AG04449 (cell line): ENCODE measurements at regions not wholly inside any gene's neighbourhood (a gene's known extent, or its start where the extent isn't known, plus 50 kb on each side); places are given as distances from the start of the nearest gene placed in this dataset.

ENCODE experiments used
- CTCF ChIA-PET: fragments of 350-600 bp; formaldehyde crosslinking; extraction: SDS; loops from one replicate; lab custom pipeline; 2021; ENCODE audit warnings: antibody characterized with exemption; lab: Yijun Ruan, JAX
- POLR2A ChIA-PET: fragments of 400-600, 350-600 bp; formaldehyde crosslinking; extraction: SDS; loops from one replicate; lab custom pipeline; 2020; ENCODE audit warnings: antibody characterized with exemption, inconsistent platforms; lab: Yijun Ruan, JAX
- DNase-seq: peaks from one replicate; pipeline ENCODE4 v3.0.0-alpha.2; 2010; ENCODE audit warnings: low read depth, low spot score
- H3K4me3 ChIP-seq: 2 replicates; pipeline ENCODE4 v1.5.1; 2011; ENCODE audit warnings: low read depth, mild to moderate bottlenecking, control low read depth, low read length
- TF ChIP-seq, protein P1 (sequence below): IDR thresholded peaks from one replicate; pipeline ENCODE4 v1.5.1; 2011; ENCODE audit warnings: mild to moderate bottlenecking, moderate library complexity, low read length, control low read depth, inconsistent platforms; ENCODE audit not compliant: insufficient read depth; ENCODE audit errors: missing control alignments

DNA sequence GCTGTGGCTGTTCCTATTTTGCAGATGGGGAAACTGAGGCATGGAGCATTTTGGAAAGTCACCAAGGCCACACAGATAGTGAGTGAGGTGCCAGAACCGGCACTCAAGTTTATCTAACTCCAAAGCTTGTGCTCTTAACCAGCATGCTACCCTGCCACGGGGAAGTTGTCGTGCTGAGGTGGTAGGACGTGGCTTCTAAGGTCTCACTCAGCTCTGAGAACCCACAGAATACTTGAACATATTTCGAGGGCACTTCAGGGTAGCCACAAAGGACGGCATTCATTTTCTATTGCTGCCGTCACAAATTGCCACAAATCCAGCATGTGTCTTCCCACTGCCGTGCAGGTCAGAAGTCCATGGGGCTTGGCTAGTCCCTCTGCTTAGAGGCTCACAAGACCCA, 116.7 kb downstream of the OLFM1 start:
- TF ChIP-seq, protein P1, sequence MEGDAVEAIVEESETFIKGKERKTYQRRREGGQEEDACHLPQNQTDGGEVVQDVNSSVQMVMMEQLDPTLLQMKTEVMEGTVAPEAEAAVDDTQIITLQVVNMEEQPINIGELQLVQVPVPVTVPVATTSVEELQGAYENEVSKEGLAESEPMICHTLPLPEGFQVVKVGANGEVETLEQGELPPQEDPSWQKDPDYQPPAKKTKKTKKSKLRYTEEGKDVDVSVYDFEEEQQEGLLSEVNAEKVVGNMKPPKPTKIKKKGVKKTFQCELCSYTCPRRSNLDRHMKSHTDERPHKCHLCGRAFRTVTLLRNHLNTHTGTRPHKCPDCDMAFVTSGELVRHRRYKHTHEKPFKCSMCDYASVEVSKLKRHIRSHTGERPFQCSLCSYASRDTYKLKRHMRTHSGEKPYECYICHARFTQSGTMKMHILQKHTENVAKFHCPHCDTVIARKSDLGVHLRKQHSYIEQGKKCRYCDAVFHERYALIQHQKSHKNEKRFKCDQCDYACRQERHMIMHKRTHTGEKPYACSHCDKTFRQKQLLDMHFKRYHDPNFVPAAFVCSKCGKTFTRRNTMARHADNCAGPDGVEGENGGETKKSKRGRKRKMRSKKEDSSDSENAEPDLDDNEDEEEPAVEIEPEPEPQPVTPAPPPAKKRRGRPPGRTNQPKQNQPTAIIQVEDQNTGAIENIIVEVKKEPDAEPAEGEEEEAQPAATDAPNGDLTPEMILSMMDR, result no peak
- ChIA-PET POLR2A (no interaction called here), CTCF (no interaction called here)
- H3K4me3 ChIP-seq, result no peak overlapping the region
- DNase-seq, result no peak

DNA sequence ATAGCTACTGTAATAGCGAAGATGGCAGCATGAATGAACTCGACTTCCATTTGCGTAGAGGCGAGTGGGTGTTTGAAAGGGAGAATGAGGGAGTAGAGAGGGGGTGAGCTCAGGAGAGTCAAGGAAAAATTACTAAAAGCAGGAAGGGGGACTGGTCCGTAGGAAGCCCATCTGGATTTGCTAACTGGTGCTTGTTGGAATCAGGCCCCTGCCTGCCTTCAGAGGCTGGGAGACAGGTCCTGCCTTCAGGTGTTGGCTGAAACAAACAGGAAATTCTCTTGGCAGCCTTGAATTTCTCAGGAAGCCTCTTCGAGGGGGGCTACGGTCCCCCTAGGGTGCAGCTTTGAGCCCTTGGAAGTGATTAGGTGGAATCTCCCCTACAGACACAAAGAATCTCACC, 121.7 kb downstream of the OLFM1 start:
- no peak for DNase-seq
- POLR2A ChIA-PET, result no interaction called here
- CTCF ChIA-PET, result no interaction called here
- TF ChIP-seq, protein P1, result no peak
- no peak overlapping the region for H3K4me3 ChIP-seq

DNA sequence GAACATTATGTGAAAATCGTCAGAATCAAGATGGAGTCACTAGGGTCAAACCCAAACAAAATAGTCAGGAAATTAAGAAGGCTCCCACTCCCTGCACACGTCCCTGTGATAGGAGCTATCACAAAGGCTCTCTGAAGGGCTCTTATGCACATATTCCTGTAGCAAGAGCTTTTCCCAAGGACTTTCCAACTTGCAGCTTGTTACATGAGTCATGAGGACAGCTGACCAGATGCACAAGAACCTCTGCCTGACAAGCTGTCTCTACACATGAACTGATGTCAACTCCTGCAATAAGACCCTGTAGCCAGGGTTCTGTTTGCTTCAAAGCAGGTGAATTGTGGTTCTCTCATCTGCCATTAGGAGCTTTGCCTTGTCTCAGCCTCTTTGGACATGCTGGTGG, 122.4 kb downstream of the OLFM1 start:
- TF ChIP-seq, protein P1, result no peak
- H3K4me3 ChIP-seq, result no peak overlapping the region
- POLR2A ChIA-PET, result no interaction called here
- DNase-seq, result no peak
- CTCF ChIA-PET, result no interaction called here

DNA sequence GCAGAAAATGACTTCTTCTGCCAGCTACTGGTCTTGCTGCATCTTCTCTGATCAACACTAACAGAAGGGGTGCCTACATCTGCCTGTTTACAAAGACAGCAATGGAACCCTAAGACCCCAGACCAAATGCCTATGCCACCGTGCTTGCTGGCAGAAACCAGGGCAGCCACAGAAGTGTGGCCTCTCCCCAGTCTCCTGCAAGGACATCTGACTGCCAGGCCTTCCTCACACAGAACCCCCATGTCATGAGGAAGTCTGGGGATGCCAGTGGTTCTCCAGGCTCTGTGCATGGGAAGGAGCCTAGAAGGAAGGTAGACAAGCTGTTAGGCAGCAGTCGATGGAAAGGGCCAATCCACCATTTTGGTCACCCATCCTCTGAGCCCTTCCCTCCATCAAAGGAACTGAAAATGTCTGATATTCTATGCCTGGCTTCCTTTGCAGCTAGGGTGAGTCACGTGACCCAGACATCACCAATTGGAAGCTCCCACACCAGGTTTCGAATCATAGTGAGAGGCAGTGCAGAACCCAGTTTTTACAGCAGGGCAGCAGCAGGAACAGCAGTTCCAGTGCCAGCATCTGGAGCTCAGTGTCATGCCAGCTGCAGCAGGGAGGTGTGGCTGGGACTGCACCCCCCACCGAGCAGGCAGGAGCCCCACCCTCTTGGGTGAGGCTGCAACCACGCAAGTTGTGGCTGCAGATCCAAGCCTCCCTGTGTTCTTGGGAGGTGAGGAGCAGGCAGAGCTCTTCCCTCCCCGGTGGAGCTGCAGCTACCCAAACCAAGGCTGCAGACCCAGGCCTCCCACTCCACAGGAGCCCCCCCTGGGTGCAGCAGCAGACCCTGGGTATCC, 123.4 kb downstream of the OLFM1 start:
- TF ChIP-seq, protein P1, result no peak
- CTCF ChIA-PET, result no interaction called here
- no peak for DNase-seq
- H3K4me3 ChIP-seq, result no peak overlapping the region
- POLR2A ChIA-PET, result no interaction called here

DNA sequence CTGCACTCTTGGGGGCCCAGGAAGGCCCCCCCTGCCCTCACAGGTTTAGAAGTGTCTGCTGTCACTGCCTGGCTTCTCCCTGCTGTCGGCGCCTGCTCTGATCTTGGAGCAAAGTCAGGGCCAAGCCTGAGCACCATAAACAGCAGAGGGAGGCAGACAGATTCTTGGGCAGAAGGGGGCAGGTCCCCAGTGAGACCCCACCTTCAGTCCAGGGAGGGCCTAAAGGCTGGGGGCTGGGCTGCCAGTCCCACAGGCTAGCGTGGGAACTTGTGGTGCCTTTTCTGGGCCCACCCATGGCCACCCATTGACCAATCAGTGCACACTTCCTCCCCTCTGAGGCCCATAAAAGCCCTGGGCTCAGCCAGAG, 124.0 kb downstream of the OLFM1 start:
- POLR2A ChIA-PET, result no interaction called here
- DNase-seq, result no peak
- CTCF ChIA-PET, result no interaction called here
- no peak overlapping the region for H3K4me3 ChIP-seq
- TF ChIP-seq, protein P1, result no peak

DNA sequence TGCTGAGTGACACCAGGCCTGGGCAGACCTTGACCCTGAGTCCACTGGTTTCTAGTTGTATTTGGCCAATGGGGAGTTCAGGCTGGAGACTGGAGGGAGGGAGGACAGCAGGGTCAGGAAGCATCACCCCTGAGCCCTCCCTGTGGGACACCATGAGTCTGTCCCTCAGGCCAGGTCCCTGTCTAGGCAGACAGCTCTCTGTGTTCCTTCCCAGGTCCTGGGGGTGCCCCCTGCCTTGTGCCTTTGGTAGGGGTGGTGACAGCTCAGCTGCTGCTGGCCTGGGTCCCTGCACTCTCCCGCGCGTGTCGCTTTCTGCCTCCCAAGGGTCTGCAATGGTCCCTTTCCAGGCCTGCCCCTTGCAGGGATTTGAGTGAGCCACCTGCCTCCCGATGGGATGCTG, 125.5 kb downstream of the OLFM1 start:
- no peak overlapping the region for H3K4me3 ChIP-seq
- POLR2A ChIA-PET, result no interaction called here
- no peak for DNase-seq
- TF ChIP-seq, protein P1, result no peak
- CTCF ChIA-PET, result no interaction called here
